HEK293 (cell line): ENCODE measurements at regions not wholly inside any gene's neighbourhood (a gene's known extent, or its start where the extent isn't known, plus 50 kb on each side); places are given as distances from the start of the nearest gene placed in this dataset.

Experiments
- CTCF ChIA-PET: fragments of 350-600 bp; formaldehyde crosslinking; extraction: SDS; loops from one replicate; lab custom pipeline; 2021; ENCODE audit warnings: antibody characterized with exemption; lab: Yijun Ruan, JAX
- POLR2A ChIA-PET: fragments of 300-600 bp; formaldehyde crosslinking; extraction: SDS; loops from one replicate; lab custom pipeline; 2020; ENCODE audit warnings: antibody characterized with exemption, inconsistent platforms; lab: Yijun Ruan, JAX
- H3K27ac ChIP-seq: fragments of 200-500 bp; sonication (Bioruptor generic); 2 replicates; pipeline ENCODE4 v1.5.1; 2014; ENCODE audit warnings: low read depth, low read length, control low read depth, inconsistent platforms; ENCODE audit errors: extremely low read depth
- H3K36me3 ChIP-seq, 2 experiments: fragments of 200-500 bp in 1 of 2; sonication (Bioruptor generic) in 1 of 2; 1 replicate in 1 of 2; 2 replicates in 1 of 2; pipeline ENCODE4 v1.5.1; 2014 to 2017; ENCODE audit warnings: inconsistent platforms in 2 of 2, low read length in 2 of 2; ENCODE audit not compliant: control insufficient read depth in 2 of 2, insufficient read depth in 1 of 2
- H3K4me1 ChIP-seq: fragments of 200-500 bp; sonication (Bioruptor generic); 2 replicates; pipeline ENCODE4 v1.5.1; 2014; ENCODE audit warnings: mild to moderate bottlenecking, low read length, inconsistent platforms; ENCODE audit not compliant: control insufficient read depth, insufficient read depth
- H3K4me3 ChIP-seq: 2 replicates; pipeline ENCODE4 v1.5.1; 2011; ENCODE audit warnings: low read depth, mild to moderate bottlenecking, control low read depth, low read length, moderate library complexity
- H3K9me3 ChIP-seq: fragments of 200-500 bp; sonication (Bioruptor generic); 2 replicates; pipeline ENCODE4 v1.5.1; 2014; ENCODE audit warnings: low read depth, low read length, inconsistent platforms; ENCODE audit not compliant: control insufficient read depth, insufficient read depth
- OVOL3 ChIP-seq: fragments of 450-650 bp; formaldehyde crosslinking; IDR thresholded peaks from 2 replicates; pipeline ENCODE4 v1.5.1; 2016; ENCODE audit warnings: missing biosample characterization, missing genetic modification characterization
- PBX3 ChIP-seq: sonication (generic); formaldehyde crosslinking; IDR thresholded peaks from 2 replicates; pipeline ENCODE4 v1.8.1; 2022; ENCODE audit warnings: mild to moderate bottlenecking, moderate library complexity, missing genetic modification reagents
- PRDM6 ChIP-seq: fragments of 450-650 bp; formaldehyde crosslinking; IDR thresholded peaks from 2 replicates; pipeline ENCODE4 v1.5.1; 2017; ENCODE audit warnings: missing biosample characterization, missing genetic modification characterization
- REPIN1 ChIP-seq: fragments of 450-650 bp; formaldehyde crosslinking; IDR thresholded peaks from 2 replicates; pipeline ENCODE4 v1.5.1; 2017; ENCODE audit warnings: missing biosample characterization, missing genetic modification characterization, low read depth
- SALL2 ChIP-seq: fragments of 450-650 bp; formaldehyde crosslinking; IDR thresholded peaks from 2 replicates; pipeline ENCODE4 v1.5.0; 2017; ENCODE audit warnings: missing biosample characterization, mild to moderate bottlenecking, missing genetic modification characterization, borderline replicate concordance
- SCRT1 ChIP-seq: fragments of 450-650 bp; formaldehyde crosslinking; IDR thresholded peaks from 2 replicates; pipeline ENCODE4 v1.5.1; 2016; ENCODE audit warnings: missing biosample characterization, missing genetic modification characterization, borderline replicate concordance
- ZBTB11 ChIP-seq: fragments of 450-650 bp; formaldehyde crosslinking; conservative IDR thresholded peaks from 2 replicates; pipeline ENCODE4 v1.5.1; 2016; ENCODE audit warnings: low read depth, missing biosample characterization, missing genetic modification characterization
- ZBTB44 ChIP-seq: fragments of 450-650 bp; IDR thresholded peaks from 2 replicates; pipeline ENCODE4 v1.5.1; 2018; ENCODE audit warnings: missing biosample characterization, mild to moderate bottlenecking, missing genetic modification characterization
- ZNF146 ChIP-seq: fragments of 450-650 bp; formaldehyde crosslinking; IDR thresholded peaks from 2 replicates; pipeline ENCODE4 v1.5.1; 2016; ENCODE audit warnings: missing biosample characterization, missing genetic modification characterization
- ZNF157 ChIP-seq: fragments of 450-650 bp; formaldehyde crosslinking; IDR thresholded peaks from 2 replicates; pipeline ENCODE4 v1.5.1; 2016; ENCODE audit warnings: missing biosample characterization, missing genetic modification characterization
- ZNF184 ChIP-seq: fragments of 450-650 bp; IDR thresholded peaks from 2 replicates; pipeline ENCODE4 v1.5.1; 2018; ENCODE audit warnings: missing biosample characterization, mild to moderate bottlenecking, missing genetic modification characterization
- ZNF211 ChIP-seq: fragments of 450-650 bp; formaldehyde crosslinking; IDR thresholded peaks from 2 replicates; pipeline ENCODE4 v1.5.1; 2016; ENCODE audit warnings: low read depth, missing biosample characterization, missing genetic modification characterization
- ZNF239 ChIP-seq: fragments of 450-650 bp; formaldehyde crosslinking; IDR thresholded peaks from 2 replicates; pipeline ENCODE4 v1.5.1; 2016; ENCODE audit warnings: missing biosample characterization, missing genetic modification characterization
- ZNF311 ChIP-seq: fragments of 450-650 bp; formaldehyde crosslinking; IDR thresholded peaks from 2 replicates; pipeline ENCODE4 v1.5.1; 2017; ENCODE audit warnings: missing biosample characterization, missing genetic modification characterization, borderline replicate concordance
- ZNF335 ChIP-seq: fragments of 450-650 bp; formaldehyde crosslinking; conservative IDR thresholded peaks from 2 replicates; pipeline ENCODE4 v1.5.1; 2016; ENCODE audit warnings: missing biosample characterization, missing genetic modification characterization
- ZNF544 ChIP-seq: fragments of 450-650 bp; formaldehyde crosslinking; IDR thresholded peaks from 2 replicates; pipeline ENCODE4 v1.5.0; 2017; ENCODE audit warnings: missing biosample characterization, missing genetic modification characterization
- ZNF561 ChIP-seq: fragments of 450-650 bp; IDR thresholded peaks from 2 replicates; pipeline ENCODE4 v1.5.1; 2018; ENCODE audit warnings: missing biosample characterization, missing genetic modification characterization, borderline replicate concordance
- ZNF600 ChIP-seq: fragments of 450-650 bp; formaldehyde crosslinking; IDR thresholded peaks from 2 replicates; pipeline ENCODE4 v1.5.1; 2016; ENCODE audit warnings: missing biosample characterization, missing genetic modification characterization
- ZNF624 ChIP-seq: fragments of 450-650 bp; formaldehyde crosslinking; IDR thresholded peaks from 2 replicates; pipeline ENCODE4 v1.5.1; 2017; ENCODE audit warnings: missing biosample characterization, missing genetic modification characterization
- ZNF626 ChIP-seq: fragments of 450-650 bp; sonication (Bioruptor Pico); formaldehyde crosslinking; IDR thresholded peaks from 2 replicates; pipeline ENCODE4 v1.5.1; 2018; ENCODE audit warnings: missing biosample characterization, missing genetic modification characterization, inconsistent platforms
- ZNF777 ChIP-seq: fragments of 450-650 bp; formaldehyde crosslinking; IDR thresholded peaks from 2 replicates; pipeline ENCODE4 v1.5.1; 2017; ENCODE audit warnings: missing biosample characterization, missing genetic modification characterization, borderline replicate concordance
- ZNF837 ChIP-seq: fragments of 450-650 bp; formaldehyde crosslinking; IDR thresholded peaks from 2 replicates; pipeline ENCODE4 v1.5.1; 2016; ENCODE audit warnings: missing biosample characterization, missing genetic modification characterization
- ZXDB ChIP-seq: fragments of 450-650 bp; formaldehyde crosslinking; IDR thresholded peaks from 2 replicates; pipeline ENCODE4 v1.5.1; 2016; ENCODE audit warnings: missing biosample characterization, missing genetic modification characterization

GRCh38 chr3:74267131-74267530 is 347.3 kb downstream of the CNTN3 start (continued):
- no peak for TF ChIP-seq ZNF239 (tag by site-specific recombination)
- no peak for TF ChIP-seq ZNF157 (tag by site-specific recombination)
- TF ChIP-seq OVOL3, result no peak

- TF ChIP-seq ZBTB11 (no peak), ZNF600 (tag by site-specific recombination) (no peak), ZNF626 (tag by site-specific recombination) (no peak), ZNF777 (tag by site-specific recombination) (no peak), SCRT1 (no peak), ZNF335 (tag by site-specific recombination) (no peak), ZBTB44 (tag by site-specific recombination) (no peak), PRDM6 (tag by site-specific recombination) (no peak), ZNF211 (tag by site-specific recombination) (no peak), REPIN1 (tag by site-specific recombination) (no peak), ZXDB (tag by site-specific recombination) (no peak), ZNF184 (tag by site-specific recombination) (no peak), ZNF561 (tag by site-specific recombination) (no peak), SALL2 (tag by site-specific recombination) (no peak), ZNF544 (tag by site-specific recombination) (no peak), ZNF624 (tag by site-specific recombination) (no peak), ZNF311 (tag by site-specific recombination) (no peak), ZNF146 (tag by site-specific recombination) (no peak), PBX3 (CRISPR knock-in tag) (no peak), ZNF837 (tag by site-specific recombination) (no peak)
- no peak overlapping the region for H3K27ac ChIP-seq
- H3K36me3 ChIP-seq, result no peaks in the 10 kb centered on the region
- no peaks in the 10 kb centered on the region for H3K9me3 ChIP-seq
- H3K4me3 ChIP-seq, result no peak overlapping the region
- CTCF ChIA-PET, result no interaction called here
- POLR2A ChIA-PET, result no interaction called here
- H3K4me1 ChIP-seq, result no peaks in the 10 kb centered on the region
These were observed 349.4 kb downstream of the CNTN3 start for GRCh38 chr3:74265069-74265468.
